ENCODE measurements at regions not wholly inside any gene's neighbourhood (a gene's known extent, or its start where the extent isn't known, plus 50 kb on each side); places are given as distances from the start of the nearest gene placed in this dataset.

DNA sequence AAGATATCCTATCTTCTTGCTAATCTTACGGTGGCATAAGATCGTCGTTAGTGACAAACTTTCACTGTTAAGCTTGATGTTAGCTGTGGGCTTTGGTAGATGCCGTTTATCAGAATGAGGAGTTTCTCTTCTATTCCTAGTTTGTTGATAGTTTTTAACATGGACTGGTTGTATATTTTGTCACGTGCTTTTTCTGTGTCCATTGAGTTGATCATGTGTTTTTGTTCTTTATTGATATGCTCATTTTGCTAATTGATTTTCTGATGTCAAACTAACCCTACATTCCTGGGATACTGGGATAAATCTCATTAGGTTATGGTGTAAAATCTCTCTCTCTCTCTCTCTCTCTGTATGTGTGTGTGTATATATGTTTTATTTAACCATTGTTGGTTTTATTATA lies 545.1 kb downstream of the AACS start:
- TF ChIP-seq NFYB (IDR thresholded peaks at IDR 0.05; ENCODE audit: insufficient read depth, low read depth, low read length) = no peak
- TF ChIP-seq NRF1 (conservative IDR thresholded peaks at IDR 0.05; ENCODE audit: low read depth, low read length) = no peak
- TF ChIP-seq SRF (IDR thresholded peaks at IDR 0.05; ENCODE audit: low read depth in 2 of 2, low read length in 2 of 2) = no peak
- no peak for TF ChIP-seq EP300 (IDR thresholded peaks at IDR 0.05; ENCODE audit: borderline replicate concordance in 1 of 2, control insufficient read depth in 1 of 2, low read depth in 2 of 2, low read length in 2 of 2)
- TF ChIP-seq MTA2 (IDR thresholded peaks at IDR 0.05; ENCODE audit: low read depth) = no peak
- TF ChIP-seq, protein P1, sequence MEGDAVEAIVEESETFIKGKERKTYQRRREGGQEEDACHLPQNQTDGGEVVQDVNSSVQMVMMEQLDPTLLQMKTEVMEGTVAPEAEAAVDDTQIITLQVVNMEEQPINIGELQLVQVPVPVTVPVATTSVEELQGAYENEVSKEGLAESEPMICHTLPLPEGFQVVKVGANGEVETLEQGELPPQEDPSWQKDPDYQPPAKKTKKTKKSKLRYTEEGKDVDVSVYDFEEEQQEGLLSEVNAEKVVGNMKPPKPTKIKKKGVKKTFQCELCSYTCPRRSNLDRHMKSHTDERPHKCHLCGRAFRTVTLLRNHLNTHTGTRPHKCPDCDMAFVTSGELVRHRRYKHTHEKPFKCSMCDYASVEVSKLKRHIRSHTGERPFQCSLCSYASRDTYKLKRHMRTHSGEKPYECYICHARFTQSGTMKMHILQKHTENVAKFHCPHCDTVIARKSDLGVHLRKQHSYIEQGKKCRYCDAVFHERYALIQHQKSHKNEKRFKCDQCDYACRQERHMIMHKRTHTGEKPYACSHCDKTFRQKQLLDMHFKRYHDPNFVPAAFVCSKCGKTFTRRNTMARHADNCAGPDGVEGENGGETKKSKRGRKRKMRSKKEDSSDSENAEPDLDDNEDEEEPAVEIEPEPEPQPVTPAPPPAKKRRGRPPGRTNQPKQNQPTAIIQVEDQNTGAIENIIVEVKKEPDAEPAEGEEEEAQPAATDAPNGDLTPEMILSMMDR (IDR thresholded peaks at IDR 0.05 in 2 of 3, conservative IDR thresholded peaks at IDR 0.05 in 1 of 3; ENCODE audit: control insufficient read depth in 2 of 3, extremely low read depth in 1 of 3, insufficient read depth in 1 of 3, low read depth in 3 of 3, low read length in 3 of 3) = no peak
- TF ChIP-seq, protein P2, sequence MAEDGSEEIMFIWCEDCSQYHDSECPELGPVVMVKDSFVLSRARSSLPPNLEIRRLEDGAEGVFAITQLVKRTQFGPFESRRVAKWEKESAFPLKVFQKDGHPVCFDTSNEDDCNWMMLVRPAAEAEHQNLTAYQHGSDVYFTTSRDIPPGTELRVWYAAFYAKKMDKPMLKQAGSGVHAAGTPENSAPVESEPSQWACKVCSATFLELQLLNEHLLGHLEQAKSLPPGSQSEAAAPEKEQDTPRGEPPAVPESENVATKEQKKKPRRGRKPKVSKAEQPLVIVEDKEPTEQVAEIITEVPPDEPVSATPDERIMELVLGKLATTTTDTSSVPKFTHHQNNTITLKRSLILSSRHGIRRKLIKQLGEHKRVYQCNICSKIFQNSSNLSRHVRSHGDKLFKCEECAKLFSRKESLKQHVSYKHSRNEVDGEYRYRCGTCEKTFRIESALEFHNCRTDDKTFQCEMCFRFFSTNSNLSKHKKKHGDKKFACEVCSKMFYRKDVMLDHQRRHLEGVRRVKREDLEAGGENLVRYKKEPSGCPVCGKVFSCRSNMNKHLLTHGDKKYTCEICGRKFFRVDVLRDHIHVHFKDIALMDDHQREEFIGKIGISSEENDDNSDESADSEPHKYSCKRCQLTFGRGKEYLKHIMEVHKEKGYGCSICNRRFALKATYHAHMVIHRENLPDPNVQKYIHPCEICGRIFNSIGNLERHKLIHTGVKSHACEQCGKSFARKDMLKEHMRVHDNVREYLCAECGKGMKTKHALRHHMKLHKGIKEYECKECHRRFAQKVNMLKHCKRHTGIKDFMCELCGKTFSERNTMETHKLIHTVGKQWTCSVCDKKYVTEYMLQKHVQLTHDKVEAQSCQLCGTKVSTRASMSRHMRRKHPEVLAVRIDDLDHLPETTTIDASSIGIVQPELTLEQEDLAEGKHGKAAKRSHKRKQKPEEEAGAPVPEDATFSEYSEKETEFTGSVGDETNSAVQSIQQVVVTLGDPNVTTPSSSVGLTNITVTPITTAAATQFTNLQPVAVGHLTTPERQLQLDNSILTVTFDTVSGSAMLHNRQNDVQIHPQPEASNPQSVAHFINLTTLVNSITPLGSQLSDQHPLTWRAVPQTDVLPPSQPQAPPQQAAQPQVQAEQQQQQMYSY (CRISPR knock-in tag; IDR thresholded peaks at IDR 0.05) = no peak
- no peak for TF ChIP-seq KLF5 (IDR thresholded peaks at IDR 0.05; ENCODE audit: partially characterized antibody)
- no peak for TF ChIP-seq CEBPB (IDR thresholded peaks at IDR 0.05; ENCODE audit: borderline replicate concordance in 1 of 2, low read depth in 2 of 2, low read length in 2 of 2)
- TF ChIP-seq YY1 (IDR thresholded peaks at IDR 0.05; ENCODE audit: low read depth, low read length) = no peak
- TF ChIP-seq, protein P3, sequence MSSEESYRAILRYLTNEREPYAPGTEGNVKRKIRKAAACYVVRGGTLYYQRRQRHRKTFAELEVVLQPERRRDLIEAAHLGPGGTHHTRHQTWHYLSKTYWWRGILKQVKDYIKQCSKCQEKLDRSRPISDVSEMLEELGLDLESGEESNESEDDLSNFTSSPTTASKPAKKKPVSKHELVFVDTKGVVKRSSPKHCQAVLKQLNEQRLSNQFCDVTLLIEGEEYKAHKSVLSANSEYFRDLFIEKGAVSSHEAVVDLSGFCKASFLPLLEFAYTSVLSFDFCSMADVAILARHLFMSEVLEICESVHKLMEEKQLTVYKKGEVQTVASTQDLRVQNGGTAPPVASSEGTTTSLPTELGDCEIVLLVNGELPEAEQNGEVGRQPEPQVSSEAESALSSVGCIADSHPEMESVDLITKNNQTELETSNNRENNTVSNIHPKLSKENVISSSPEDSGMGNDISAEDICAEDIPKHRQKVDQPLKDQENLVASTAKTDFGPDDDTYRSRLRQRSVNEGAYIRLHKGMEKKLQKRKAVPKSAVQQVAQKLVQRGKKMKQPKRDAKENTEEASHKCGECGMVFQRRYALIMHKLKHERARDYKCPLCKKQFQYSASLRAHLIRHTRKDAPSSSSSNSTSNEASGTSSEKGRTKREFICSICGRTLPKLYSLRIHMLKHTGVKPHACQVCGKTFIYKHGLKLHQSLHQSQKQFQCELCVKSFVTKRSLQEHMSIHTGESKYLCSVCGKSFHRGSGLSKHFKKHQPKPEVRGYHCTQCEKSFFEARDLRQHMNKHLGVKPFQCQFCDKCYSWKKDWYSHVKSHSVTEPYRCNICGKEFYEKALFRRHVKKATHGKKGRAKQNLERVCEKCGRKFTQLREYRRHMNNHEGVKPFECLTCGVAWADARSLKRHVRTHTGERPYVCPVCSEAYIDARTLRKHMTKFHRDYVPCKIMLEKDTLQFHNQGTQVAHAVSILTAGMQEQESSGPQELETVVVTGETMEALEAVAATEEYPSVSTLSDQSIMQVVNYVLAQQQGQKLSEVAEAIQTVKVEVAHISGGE (CRISPR knock-in tag; IDR thresholded peaks at IDR 0.05) = no peak
- no peak for TF ChIP-seq POLR2A (IDR thresholded peaks at IDR 0.05; ENCODE audit: low read depth, low read length)
- TF ChIP-seq TARDBP (IDR thresholded peaks at IDR 0.05; ENCODE audit: borderline replicate concordance) = no peak
- no peak for TF ChIP-seq POLR2AphosphoS5 (IDR thresholded peaks at IDR 0.05; ENCODE audit: low read length)
